Testis (tissue), 2 donors: ENCODE measurements at regions not wholly inside any gene's neighbourhood (a gene's known extent, or its start where the extent isn't known, plus 50 kb on each side); places are given as distances from the start of the nearest gene placed in this dataset.

Source experiments
- DNase-seq: peaks from one replicate; pipeline ENCODE4 v3.0.0-alpha.2; 2019
- H3K27ac ChIP-seq, 2 donors: fragments of 200-600 bp; sonication (generic); one replicate each; pipeline ENCODE4 v1.5.1; 2019
- H3K27me3 ChIP-seq: fragments of 200-600 bp; sonication (generic); one replicate; pipeline ENCODE4 v1.5.1; 2019
- H3K36me3 ChIP-seq: fragments of 200-600 bp; sonication (generic); one replicate; pipeline ENCODE4 v1.5.1; 2017; ENCODE audit warnings: low read depth; ENCODE audit errors: missing control alignments
- H3K4me1 ChIP-seq: fragments of 200-600 bp; sonication (generic); one replicate; pipeline ENCODE4 v1.5.1; 2019
- H3K4me3 ChIP-seq, 2 donors: fragments of 200-600 bp; sonication (generic); one replicate each; pipeline ENCODE4 v1.5.1; 2017 to 2019
- H3K9me3 ChIP-seq: fragments of 200-600 bp; sonication (generic); one replicate; pipeline ENCODE4 v1.5.1; 2017
- POLR2A ChIP-seq: fragments of 450-650 bp; IDR thresholded peaks from one replicate; pipeline ENCODE4 v1.6.1; 2017; ENCODE audit warnings: antibody characterized with exemption, mild to moderate bottlenecking, moderate library complexity
- WGBS, 2 donors: methylation state at CpG; one replicate each; pipeline ENCODE4 v1.1.5; 2018; 5-methylcytosine and 5-hydroxymethylcytosine counted together
- intact Hi-C: fragments of 100-400 bp; cut with DNase I; formaldehyde crosslinking; loops from one replicate; pipeline ENCODE4 v1.15.1; 2023; ENCODE audit warnings: low total_unique reads
- TF ChIP-seq, protein P1 (sequence below), 3 experiments: fragments of 450-650 bp in 2 of 3; fragments of 200-600 bp in 1 of 3; sonication (generic) in 1 of 3; IDR thresholded peaks; one replicate each; pipeline ENCODE4 v1.5.1; 2016 to 2019; ENCODE audit warnings: antibody characterized with exemption in 3 of 3, mild to moderate bottlenecking in 2 of 3, moderate library complexity in 1 of 3

DNA sequence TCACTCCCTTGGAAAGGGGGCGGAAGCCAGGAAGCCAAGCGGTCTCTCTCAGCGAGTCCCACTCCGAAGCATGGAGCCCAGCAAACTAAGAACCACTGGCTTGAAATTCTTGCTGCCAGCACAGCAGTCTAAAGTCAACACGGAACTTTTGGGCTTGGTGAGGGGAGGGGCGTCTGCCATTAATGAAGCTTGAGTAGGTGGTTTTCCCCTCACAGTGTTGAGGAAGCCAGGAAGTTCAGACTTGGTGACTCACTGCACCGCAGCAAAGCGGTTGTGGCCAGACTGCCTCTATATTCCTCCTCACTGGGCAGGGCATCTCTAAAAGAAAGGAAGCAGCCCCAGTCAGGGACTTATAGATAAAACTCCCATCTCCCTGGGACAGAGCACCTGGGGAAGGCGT is 665.4 kb upstream of the CBLB start:
- Histone ChIP-seq H3K4me3 (no peak overlapping the region), H3K27ac (no peak overlapping the region), H3K27me3 (no peaks in the 10 kb centered on the region), H3K9me3 (no peaks in the 10 kb centered on the region), H3K36me3 (no peaks in the 10 kb centered on the region), H3K4me1 (no peaks in the 10 kb centered on the region)
- WGBS, 2 donors, result 92 to 94% methylated on average over 9 of the region's 9 CpGs
- TF ChIP-seq POLR2A, result no peak
- TF ChIP-seq, protein P1, sequence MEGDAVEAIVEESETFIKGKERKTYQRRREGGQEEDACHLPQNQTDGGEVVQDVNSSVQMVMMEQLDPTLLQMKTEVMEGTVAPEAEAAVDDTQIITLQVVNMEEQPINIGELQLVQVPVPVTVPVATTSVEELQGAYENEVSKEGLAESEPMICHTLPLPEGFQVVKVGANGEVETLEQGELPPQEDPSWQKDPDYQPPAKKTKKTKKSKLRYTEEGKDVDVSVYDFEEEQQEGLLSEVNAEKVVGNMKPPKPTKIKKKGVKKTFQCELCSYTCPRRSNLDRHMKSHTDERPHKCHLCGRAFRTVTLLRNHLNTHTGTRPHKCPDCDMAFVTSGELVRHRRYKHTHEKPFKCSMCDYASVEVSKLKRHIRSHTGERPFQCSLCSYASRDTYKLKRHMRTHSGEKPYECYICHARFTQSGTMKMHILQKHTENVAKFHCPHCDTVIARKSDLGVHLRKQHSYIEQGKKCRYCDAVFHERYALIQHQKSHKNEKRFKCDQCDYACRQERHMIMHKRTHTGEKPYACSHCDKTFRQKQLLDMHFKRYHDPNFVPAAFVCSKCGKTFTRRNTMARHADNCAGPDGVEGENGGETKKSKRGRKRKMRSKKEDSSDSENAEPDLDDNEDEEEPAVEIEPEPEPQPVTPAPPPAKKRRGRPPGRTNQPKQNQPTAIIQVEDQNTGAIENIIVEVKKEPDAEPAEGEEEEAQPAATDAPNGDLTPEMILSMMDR (IDR thresholded peaks at IDR 0.05), result no peak
- intact Hi-C loops, result no loop called here
- no peak for DNase-seq

DNA sequence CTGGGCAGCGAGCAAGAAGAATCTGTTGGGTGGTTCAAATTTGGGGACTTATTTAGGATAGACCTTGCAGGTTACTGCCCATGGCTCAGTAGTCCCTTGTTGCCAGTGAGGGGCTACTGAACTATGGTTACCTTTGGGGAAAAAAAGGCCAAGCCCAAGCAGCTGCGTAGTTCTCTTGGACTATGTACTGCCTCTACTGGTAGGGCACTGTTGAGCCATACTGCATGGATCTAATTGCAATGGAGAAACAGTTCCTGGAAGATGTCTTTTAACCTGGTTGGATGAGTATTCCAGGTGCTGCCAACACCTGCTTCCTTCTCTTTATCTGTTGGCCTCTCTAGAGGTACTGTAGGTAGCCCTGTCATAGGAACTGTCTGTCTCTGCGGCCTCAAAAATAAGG is 671.9 kb upstream of the CBLB start:
- Histone ChIP-seq H3K27ac (no peak overlapping the region), H3K36me3 (no peaks in the 10 kb centered on the region), H3K9me3 (no peaks in the 10 kb centered on the region), H3K27me3 (no peaks in the 10 kb centered on the region), H3K4me3 (no peak overlapping the region), H3K4me1 (no peaks in the 10 kb centered on the region)
- intact Hi-C loops, result no loop called here
- TF ChIP-seq, protein P1 (IDR thresholded peaks at IDR 0.05), result no peak
- no peak for TF ChIP-seq POLR2A
- 96 to 100% methylated on average over 3 of the region's 3 CpGs for WGBS, 2 donors
- DNase-seq, result no peak

DNA sequence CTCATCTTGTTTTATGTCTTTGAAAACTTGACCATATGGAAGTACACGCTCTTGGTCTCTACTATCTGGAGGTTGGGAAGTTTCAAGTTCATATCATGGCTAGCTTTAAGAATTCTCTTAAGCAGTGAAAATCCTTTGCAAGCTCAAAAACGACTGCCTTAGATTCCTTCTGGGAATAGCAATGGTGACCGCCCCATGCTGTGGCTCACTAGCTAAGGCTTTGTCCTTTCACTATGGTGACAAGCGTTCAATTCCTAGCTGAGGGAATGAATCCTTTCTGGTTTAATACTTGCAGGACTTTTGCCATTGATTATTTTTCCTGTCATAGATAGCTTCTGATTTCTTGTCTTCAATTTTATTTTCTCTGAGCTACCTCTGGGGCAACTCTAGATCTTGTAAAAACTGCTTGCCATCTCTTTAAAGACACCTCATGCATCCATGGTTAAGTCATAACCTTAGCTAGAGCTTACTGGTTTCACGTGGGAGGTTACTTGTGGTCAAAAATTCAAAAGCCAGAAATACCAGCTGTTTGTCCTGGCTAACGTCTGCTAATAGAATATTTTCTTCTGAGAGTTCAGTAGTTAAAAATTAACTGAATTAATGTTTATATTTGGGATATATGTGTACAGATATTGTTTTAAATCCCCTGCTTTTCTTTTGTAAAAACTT is 673.4 kb upstream of the CBLB start:
- Histone ChIP-seq H3K4me3 (no peak overlapping the region), H3K27ac (no peak overlapping the region), H3K36me3 (no peaks in the 10 kb centered on the region), H3K4me1 (no peaks in the 10 kb centered on the region), H3K9me3 (no peaks in the 10 kb centered on the region), H3K27me3 (no peaks in the 10 kb centered on the region)
- TF ChIP-seq, protein P1 (IDR thresholded peaks at IDR 0.05), result no peak
- TF ChIP-seq POLR2A, result no peak
- no peak for DNase-seq
- 66 to 70% methylated on average over 6 of the region's 6 CpGs for WGBS, 2 donors
- intact Hi-C loops, result no loop called here

DNA sequence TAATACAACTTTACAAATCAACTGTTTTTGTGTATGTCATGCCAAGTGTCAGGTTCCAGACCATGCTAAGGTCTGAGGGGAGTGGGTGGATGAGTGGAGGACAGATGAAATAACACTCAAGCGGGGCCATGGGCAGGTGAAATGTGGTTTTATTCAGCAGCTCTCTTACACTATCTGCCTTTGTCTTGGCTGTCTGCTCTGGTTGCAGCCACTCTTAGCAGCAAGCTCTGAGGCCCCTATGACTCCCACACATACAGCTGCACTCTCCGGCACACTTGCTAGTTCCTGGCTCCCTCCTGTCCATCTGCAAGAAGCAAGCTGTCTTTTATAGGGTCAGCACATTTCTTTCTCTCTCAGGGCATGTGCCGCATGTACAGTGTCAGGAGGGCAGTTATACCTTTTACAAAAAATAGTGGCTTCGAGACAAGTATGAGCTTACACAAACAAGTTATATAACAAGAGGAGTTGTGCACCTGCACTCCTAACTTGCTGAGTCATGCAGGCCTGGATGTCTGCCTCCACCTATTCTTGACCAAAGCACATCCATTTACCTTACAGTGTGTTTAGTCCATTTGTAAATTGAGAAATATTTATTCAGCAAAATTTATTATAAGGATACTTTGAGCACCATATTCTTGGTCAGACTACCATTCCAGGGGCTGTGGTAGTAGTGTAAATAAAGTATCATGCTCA is 683.7 kb upstream of the CBLB start:
- 86 to 88% methylated on average over 4 of the region's 4 CpGs for WGBS, 2 donors
- Histone ChIP-seq H3K4me1 (no peaks in the 10 kb centered on the region), H3K27ac (no peak overlapping the region), H3K9me3 (no peaks in the 10 kb centered on the region), H3K4me3 (no peak overlapping the region), H3K27me3 (no peaks in the 10 kb centered on the region), H3K36me3 (no peaks in the 10 kb centered on the region)
- intact Hi-C loops, result no loop called here
- TF ChIP-seq, protein P1 (IDR thresholded peaks at IDR 0.05), result no peak
- TF ChIP-seq POLR2A, result no peak
- DNase-seq, result no peak
